Embryonic facial prominence (tissue), 1 donor: ENCODE measurements at regions not wholly inside any gene's neighbourhood (a gene's known extent, or its start where the extent isn't known, plus 50 kb on each side); places are given as distances from the start of the nearest gene placed in this dataset.
"Not testable (repeated sequence)": the region's sequence is repeated elsewhere in the genome, so short reads cannot be mapped to it uniquely, and the experiment has no call there.

ENCODE experiments used
- DNase-seq: peaks from one replicate; pipeline ENCODE4 v3.0.0-alpha.2; 2016; ENCODE audit errors: extremely low spot score

DNA sequence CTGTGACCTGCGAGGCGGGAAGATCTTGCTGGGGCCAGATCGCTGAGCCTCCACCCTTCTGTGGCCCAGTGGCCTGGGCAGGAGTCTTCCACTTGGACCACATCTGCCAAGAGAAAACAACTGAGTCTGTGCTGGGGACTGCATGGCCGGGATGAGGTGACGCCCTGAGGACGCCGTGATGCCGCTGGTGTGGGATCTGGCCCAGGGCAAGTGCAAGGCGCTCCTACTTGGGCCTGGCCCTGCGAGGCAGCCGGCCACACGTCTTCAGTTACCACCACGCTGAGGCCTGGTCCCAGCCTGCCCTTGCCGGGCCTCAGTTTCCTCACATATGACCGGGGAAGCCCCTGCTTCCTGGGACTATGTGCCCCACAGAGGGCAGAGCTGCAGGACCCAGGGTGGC lies 133.4 kb downstream of the SLC25A46 start:
- no peak for DNase-seq

GRCh38 chr5:110872963-110873362 lies 134.2 kb downstream of the SLC25A46 start:
- DNase-seq, result no peak

- no peak for DNase-seq
These were observed 135.1 kb downstream of the SLC25A46 start for GRCh38 chr5:110873773-110874437.

DNA sequence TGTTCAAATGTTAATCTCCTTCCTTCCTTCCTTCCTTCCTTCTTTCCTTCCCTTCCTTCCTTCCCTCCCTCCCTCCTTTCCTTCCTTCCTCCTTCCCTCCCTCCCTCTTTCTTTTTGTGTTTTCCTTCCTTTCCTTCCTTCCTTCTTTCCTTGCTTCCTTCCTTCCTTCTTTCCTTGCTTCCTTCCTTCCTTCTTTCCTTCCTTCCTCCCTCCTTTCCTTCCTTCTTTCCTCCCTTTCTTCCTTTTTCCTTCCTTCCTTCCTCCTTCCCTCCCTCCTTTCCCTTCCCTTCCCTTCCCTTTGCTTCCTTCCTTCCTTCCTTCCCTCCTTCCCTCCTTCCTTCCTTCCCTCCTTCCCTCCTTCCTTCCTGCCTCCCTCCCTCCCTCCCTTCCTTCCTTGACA lies 136.3 kb downstream of the SLC25A46 start:
- DNase-seq, result not testable (repeated sequence)

- DNase-seq, result no peak
These were observed 139.3 kb downstream of the SLC25A46 start for GRCh38 chr5:110878115-110878514.

- DNase-seq, result no peak
These were observed 140.9 kb downstream of the SLC25A46 start for GRCh38 chr5:110879675-110880074.

DNA sequence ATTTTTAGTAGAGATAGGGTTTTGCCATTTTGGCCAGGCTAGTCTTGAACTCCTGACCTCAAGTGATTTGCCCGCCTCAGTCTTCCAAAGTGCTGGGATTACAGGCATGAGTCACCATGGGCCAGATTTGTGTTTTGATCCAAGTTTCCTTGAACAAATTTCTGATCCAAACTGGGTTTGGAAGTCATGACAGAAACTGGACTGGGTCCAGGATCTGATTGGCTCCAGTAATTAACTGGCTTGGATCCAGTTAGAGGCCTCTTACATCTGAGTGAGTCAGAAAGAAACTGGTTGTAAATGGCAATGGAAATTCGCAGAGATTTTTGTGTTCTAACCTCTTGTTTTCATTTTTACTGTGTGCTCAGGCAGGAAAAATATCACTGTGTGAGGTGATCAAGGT lies 141.6 kb downstream of the SLC25A46 start:
- DNase-seq, result no peak

DNA sequence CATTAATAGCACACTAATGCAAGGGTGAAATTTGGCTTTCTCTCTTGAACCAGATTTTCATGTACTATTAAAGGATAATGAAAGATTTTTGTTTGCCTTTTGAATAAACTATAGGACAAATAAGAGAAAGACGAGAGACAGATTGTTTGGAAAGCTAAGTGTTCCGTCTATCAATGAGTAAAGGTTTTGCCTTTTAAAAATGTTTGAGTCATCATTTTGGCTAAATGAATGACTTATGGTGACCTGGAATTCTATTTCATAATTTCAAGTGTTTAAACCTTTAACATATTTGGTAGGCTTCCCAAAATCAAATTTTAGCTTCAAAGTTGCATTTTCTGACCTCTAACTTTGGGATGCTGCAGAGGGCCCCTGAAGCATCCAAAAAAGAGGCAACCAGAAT lies 145.2 kb downstream of the SLC25A46 start:
- no peak for DNase-seq

DNA sequence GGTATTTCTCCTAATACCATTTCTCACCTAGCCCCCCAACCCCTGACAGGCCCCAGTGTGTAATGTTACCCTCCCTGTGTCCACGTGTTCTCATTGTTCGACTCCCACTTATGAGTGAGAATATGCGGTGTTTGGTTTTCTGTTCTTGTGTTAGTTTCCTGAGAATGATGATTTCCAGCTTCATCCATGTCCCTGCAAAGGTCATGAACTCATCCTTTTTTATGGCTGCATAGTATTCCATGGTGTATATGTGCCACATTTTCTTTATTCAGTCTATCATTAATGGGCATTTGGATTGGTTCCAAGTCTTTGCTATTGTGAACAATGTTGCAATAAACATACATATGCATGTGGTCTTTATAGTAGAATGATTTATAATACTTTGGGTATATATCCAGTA lies 148.4 kb downstream of the SLC25A46 start:
- not testable (repeated sequence) for DNase-seq

DNA sequence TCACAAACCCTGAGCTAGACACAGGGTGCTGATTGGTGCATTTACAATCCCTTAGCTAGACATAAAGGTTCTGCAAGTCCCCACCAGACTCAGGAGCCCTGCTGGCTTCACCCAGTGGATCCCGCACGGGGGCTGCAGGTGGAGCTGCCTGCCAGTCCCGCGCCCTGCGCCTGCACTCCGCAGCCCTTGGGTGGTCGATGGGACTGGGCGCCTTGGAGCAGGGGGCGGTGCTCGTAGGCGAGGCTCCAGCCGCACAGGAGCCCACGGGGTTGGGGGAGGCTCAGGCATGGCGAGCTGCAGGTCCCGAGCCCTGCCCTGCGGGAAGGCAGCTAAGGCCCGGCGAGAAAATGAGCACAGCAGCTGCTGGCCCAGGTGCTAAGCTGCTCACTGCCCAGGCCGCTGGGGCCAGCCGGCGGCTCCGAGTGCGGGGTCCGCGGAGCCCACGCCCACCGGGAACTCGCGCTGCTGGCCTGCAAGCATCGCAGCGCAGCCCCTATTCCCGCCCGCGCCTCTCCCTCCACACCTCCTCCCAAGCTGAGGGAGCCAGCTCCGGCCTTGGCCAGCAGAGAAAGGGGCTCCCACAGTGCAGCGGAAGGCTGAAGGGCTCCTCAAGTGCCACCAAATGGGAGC lies 155.2 kb downstream of the SLC25A46 start:
- not testable (repeated sequence) for DNase-seq

GRCh38 chr5:110894805-110895204 lies 156.0 kb downstream of the SLC25A46 start:
- DNase-seq, result no peak

- peak; percentile 12 for DNase-seq
These were observed 158.1 kb downstream of the SLC25A46 start for GRCh38 chr5:110896901-110897300.

GRCh38 chr5:110899566-110900412 lies 161.0 kb downstream of the SLC25A46 start:
- DNase-seq, result no peak

DNA sequence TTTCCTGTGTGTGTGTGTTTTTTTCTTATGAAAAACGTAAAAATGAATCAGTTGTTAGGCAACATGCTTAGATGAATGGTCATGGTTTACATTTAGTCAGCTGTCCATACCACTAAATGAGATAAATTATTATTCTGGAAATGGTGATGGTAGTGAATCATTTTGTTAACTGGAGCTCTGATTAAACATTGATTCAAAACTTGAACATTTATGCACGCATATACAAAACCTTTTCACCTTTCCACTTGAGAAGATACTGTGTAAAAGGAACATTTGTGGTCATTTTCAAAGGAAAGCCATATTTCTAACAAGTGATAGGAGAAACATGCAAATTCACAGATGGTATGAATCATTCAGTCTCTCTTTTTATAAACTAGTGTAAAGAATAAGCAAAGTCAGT lies 162.0 kb downstream of the SLC25A46 start:
- DNase-seq, result no peak

- DNase-seq, result no peak
These were observed 165.2 kb downstream of the SLC25A46 start for GRCh38 chr5:110903966-110904365.

DNA sequence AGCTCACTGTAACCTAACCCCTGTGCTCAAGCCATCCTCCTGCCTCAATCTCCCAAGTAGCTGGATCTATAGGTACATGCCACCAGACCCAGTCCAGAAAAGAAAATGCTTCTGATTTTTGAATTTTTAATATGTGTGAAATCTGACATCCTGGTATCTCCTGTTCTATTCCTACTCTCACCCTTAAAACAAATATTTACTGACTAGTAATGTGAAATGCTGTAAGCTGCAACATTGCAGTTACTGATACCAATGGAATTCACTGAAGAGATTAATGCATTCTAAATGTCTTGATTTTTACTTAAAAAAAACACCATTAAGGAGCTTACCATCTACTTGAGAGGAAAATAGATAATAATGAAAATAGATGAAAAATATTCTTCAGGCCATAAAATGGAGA lies 162.7 kb upstream of the TSLP start:
- DNase-seq, result no peak

DNA sequence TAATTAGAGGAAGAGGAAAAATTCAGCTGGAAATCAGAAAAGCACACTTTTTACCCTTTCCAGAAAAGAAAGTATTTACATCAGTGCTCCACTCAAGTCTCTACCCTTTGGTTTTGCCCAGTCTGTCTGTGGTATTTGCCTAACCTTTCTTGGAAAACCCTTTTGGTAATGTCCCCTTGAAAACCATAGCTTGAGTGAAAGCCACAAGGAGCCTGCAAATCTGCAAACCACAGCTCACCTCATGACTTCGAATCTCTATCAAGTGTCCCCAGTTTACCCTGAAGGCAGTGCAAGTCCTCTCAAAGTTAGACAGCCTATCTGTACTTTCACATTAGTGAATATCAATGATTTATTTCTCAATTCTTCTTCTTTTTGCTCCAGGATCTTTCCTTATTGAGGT lies 162.1 kb upstream of the TSLP start:
- no peak for DNase-seq

GRCh38 chr5:110909950-110910349 lies 161.6 kb upstream of the TSLP start:
- DNase-seq, result no peak

- DNase-seq, result no peak
These were observed 158.3 kb upstream of the TSLP start for GRCh38 chr5:110913221-110913620.

DNA sequence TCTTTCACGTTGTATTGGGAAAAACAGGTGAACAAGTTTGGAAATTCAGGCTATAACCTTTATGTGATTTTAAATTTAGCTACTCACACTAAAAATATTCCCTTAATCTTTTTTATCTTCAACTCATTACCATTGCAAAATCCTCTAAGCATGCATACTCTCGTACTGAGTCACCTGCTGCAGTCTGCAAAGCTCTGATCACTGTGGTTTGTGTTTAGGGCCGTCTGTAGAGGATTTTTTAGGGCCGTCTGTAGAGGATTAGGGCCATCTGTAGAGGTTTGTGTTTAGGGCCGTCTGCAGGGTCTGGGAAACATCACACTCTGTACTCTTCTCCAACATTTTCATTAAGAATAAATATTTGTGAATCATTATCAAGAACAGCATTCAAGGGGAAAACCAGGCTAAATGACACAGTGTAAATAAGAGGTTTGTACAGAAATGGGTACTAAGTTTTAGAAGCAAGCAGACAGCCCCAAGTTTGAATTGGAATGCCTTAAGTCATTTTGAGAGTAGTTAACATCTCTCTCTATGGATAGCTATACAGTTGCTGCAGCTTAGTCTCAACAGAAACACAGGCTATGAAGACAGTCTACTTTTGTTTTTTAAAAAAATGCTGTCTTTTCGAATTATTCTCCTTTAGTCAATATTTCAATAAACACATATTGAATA lies 155.0 kb upstream of the TSLP start:
- no peak for DNase-seq

DNA sequence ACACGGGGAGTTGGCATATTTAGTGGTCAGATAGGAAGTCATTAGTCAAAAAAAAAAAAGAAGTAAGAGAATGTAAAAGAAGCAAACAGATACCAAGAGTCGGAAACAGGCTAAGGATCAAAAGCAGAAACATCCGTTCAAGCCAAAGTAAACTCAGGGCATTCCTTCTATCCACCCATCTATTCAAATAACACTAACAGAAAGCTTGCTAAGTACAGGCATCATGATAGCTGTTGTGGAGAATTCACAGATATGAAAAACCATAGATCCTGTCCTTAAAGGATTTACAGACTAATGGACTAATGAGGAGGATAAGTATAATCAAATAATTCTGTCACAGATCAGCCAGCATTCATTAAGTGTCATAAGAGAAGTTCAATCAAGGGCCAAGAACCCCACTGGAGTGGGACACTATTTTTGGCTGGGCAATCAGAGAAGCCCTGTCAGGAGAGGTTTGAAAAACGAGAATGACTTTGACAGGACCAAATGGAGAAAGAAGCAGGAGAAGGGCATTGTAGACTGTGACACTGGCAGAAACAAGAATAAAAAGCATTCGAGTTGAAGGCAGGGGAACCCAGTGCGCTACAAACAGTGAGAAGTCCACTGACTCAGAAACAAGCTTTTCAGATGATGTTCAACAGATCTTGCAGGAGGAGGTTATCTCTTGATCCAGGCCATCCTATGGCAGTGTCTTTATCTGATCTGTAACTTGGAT lies 154.2 kb upstream of the TSLP start:
- DNase-seq, result no peak

GRCh38 chr5:110918683-110919082 lies 152.8 kb upstream of the TSLP start:
- DNase-seq, result no peak
